ENCODE measurements at regions not wholly inside any gene's neighbourhood (a gene's known extent, or its start where the extent isn't known, plus 50 kb on each side); places are given as distances from the start of the nearest gene placed in this dataset.

- H3K27me3 Mint-ChIP-seq (ENCODE audit: low read depth) = no peaks in the 10 kb centered on the region
- H3K9me3 Mint-ChIP-seq = peaks cover 36% of the 10 kb centered on the region
- POLR2A ChIA-PET = interaction anchor here (1.1 kb wide), 1 partner anchor 46 kb away, joined by 3 read pairs; no protein-coding TSS in a partner anchor
- peaks cover 2% of the 10 kb centered on the region; the same call in 1 of the 2 replicates for H3K4me1 Mint-ChIP-seq
- DNase-seq (ENCODE audit: low spot score) (no peak), ATAC-seq (no peak)
- no peak for TF ChIP-seq MYBL2 (CRISPR knock-in tag; IDR thresholded peaks at IDR 0.05)
- no peak for TF ChIP-seq ZNF121 (CRISPR knock-in tag; IDR thresholded peaks at IDR 0.05)
- peak; percentile 95 for TF ChIP-seq HMGA2 (CRISPR knock-in tag; IDR thresholded peaks at IDR 0.05)
- no peak for TF ChIP-seq MXD4 (CRISPR knock-in tag; IDR thresholded peaks at IDR 0.05; ENCODE audit: borderline replicate concordance)
- no peak for TF ChIP-seq SMAD4 (CRISPR knock-in tag; IDR thresholded peaks at IDR 0.05)
- TF ChIP-seq NFE2L1 (CRISPR knock-in tag; IDR thresholded peaks at IDR 0.05) = no peak
- H3K36me3 Mint-ChIP-seq = peaks cover 12% of the 10 kb centered on the region
- H3K4me3 Mint-ChIP-seq = no peak overlapping the region
- CTCF ChIA-PET = interaction anchor here (0.6 kb wide), 1 partner anchor 153 kb away, joined by 3 read pairs; no protein-coding TSS in a partner anchor
- H3K27ac Mint-ChIP-seq = no peak overlapping the region
These were observed 65.9 kb upstream of the GJA5 start for GRCh38 chr1:147826259-147826658.

GRCh38 chr1:147833231-147833860 lies 69.2 kb upstream of the GJA8 start:
- CTCF ChIA-PET = no interaction called here
- peaks cover 9% of the 10 kb centered on the region for H3K27me3 Mint-ChIP-seq (ENCODE audit: low read depth)
- ATAC-seq = peak; percentile 25

GRCh38 chr1:147834181-147834580 lies 68.4 kb upstream of the GJA8 start:
- Mint-ChIP-seq H3K27ac (peak overlapping the region; percentile 96), H3K4me1 (peaks cover 74% of the 10 kb centered on the region), H3K27me3 (ENCODE audit: low read depth) (peaks cover 9% of the 10 kb centered on the region), H3K4me3 (no peak overlapping the region), H3K36me3 (peaks cover 11% of the 10 kb centered on the region), H3K9me3 (peaks cover 19% of the 10 kb centered on the region)
- DNase-seq (ENCODE audit: low spot score) = no peak
- TF ChIP-seq, protein P1, sequence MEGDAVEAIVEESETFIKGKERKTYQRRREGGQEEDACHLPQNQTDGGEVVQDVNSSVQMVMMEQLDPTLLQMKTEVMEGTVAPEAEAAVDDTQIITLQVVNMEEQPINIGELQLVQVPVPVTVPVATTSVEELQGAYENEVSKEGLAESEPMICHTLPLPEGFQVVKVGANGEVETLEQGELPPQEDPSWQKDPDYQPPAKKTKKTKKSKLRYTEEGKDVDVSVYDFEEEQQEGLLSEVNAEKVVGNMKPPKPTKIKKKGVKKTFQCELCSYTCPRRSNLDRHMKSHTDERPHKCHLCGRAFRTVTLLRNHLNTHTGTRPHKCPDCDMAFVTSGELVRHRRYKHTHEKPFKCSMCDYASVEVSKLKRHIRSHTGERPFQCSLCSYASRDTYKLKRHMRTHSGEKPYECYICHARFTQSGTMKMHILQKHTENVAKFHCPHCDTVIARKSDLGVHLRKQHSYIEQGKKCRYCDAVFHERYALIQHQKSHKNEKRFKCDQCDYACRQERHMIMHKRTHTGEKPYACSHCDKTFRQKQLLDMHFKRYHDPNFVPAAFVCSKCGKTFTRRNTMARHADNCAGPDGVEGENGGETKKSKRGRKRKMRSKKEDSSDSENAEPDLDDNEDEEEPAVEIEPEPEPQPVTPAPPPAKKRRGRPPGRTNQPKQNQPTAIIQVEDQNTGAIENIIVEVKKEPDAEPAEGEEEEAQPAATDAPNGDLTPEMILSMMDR (IDR thresholded peaks at IDR 0.05) = no peak
- TF ChIP-seq, protein P2, sequence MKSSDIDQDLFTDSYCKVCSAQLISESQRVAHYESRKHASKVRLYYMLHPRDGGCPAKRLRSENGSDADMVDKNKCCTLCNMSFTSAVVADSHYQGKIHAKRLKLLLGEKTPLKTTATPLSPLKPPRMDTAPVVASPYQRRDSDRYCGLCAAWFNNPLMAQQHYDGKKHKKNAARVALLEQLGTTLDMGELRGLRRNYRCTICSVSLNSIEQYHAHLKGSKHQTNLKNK (CRISPR knock-in tag; IDR thresholded peaks at IDR 0.05) = no peak
- TF ChIP-seq, protein P3, sequence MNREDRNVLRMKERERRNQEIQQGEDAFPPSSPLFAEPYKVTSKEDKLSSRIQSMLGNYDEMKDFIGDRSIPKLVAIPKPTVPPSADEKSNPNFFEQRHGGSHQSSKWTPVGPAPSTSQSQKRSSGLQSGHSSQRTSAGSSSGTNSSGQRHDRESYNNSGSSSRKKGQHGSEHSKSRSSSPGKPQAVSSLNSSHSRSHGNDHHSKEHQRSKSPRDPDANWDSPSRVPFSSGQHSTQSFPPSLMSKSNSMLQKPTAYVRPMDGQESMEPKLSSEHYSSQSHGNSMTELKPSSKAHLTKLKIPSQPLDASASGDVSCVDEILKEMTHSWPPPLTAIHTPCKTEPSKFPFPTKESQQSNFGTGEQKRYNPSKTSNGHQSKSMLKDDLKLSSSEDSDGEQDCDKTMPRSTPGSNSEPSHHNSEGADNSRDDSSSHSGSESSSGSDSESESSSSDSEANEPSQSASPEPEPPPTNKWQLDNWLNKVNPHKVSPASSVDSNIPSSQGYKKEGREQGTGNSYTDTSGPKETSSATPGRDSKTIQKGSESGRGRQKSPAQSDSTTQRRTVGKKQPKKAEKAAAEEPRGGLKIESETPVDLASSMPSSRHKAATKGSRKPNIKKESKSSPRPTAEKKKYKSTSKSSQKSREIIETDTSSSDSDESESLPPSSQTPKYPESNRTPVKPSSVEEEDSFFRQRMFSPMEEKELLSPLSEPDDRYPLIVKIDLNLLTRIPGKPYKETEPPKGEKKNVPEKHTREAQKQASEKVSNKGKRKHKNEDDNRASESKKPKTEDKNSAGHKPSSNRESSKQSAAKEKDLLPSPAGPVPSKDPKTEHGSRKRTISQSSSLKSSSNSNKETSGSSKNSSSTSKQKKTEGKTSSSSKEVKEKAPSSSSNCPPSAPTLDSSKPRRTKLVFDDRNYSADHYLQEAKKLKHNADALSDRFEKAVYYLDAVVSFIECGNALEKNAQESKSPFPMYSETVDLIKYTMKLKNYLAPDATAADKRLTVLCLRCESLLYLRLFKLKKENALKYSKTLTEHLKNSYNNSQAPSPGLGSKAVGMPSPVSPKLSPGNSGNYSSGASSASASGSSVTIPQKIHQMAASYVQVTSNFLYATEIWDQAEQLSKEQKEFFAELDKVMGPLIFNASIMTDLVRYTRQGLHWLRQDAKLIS (CRISPR knock-in tag; IDR thresholded peaks at IDR 0.05; ENCODE audit: borderline replicate concordance) = no peak
- TF ChIP-seq NFATC4 (CRISPR knock-in tag; IDR thresholded peaks at IDR 0.05) = no peak
- TF ChIP-seq CREM (CRISPR knock-in tag; IDR thresholded peaks at IDR 0.05) = no peak
- no peak for TF ChIP-seq NR3C1 (CRISPR knock-in tag; conservative IDR thresholded peaks at IDR 0.05; ENCODE audit: low read depth)
- TF ChIP-seq STAT6 (CRISPR knock-in tag; conservative IDR thresholded peaks at IDR 0.05; ENCODE audit: low read depth) = no peak
- peak; percentile 5; the same call in 1 of the 2 replicates for ATAC-seq
- ChIA-PET CTCF (interaction anchor here (1.0 kb wide), 1 partner anchor 58 kb away, joined by 3 read pairs; no protein-coding TSS in a partner anchor), POLR2A (no interaction called here)

More at GRCh38 chr1:147833231-147833860, 69.2 kb upstream of the GJA8 start:
- Mint-ChIP-seq H3K4me3 (peak overlapping the region; percentile 27; the same call in 1 of the 2 replicates), H3K9me3 (peaks cover 24% of the 10 kb centered on the region), H3K27ac (peak overlapping the region; percentile 96), H3K36me3 (peaks cover 15% of the 10 kb centered on the region), H3K4me1 (peaks cover 70% of the 10 kb centered on the region)
- peak; percentile 25 for DNase-seq (ENCODE audit: low spot score)
- POLR2A ChIA-PET = no interaction called here
- TF ChIP-seq ZNF423 (CRISPR knock-in tag; IDR thresholded peaks at IDR 0.05) (peak; percentile 91), TCF7 (CRISPR knock-in tag; IDR thresholded peaks at IDR 0.05; ENCODE audit: low read depth) (no peak)
